Stomach (tissue), 4 donors: ENCODE measurements at regions not wholly inside any gene's neighbourhood (a gene's known extent, or its start where the extent isn't known, plus 50 kb on each side); places are given as distances from the start of the nearest gene placed in this dataset.
"Not testable (repeated sequence)": the region's sequence is repeated elsewhere in the genome, so short reads cannot be mapped to it uniquely, and the experiment has no call there.

ENCODE experiments used
- EP300 ChIP-seq: sonication (generic); formaldehyde crosslinking; IDR thresholded peaks from one replicate; pipeline ENCODE4 v1.6.1; 2017; ENCODE audit warnings: antibody characterized with exemption
- POLR2A ChIP-seq, 4 donors: fragments of 450-650 bp; IDR thresholded peaks; one replicate each; pipeline ENCODE4 v1.6.1; 2016; ENCODE audit warnings: antibody characterized with exemption in 4 of 4, control low read depth in 2 of 4, mild to moderate bottlenecking in 1 of 4, moderate library complexity in 1 of 4
- POLR2AphosphoS5 ChIP-seq, 3 donors: sonication (generic); formaldehyde crosslinking; IDR thresholded peaks; one replicate each; pipeline ENCODE4 v1.6.1; 2016; ENCODE audit warnings: antibody characterized with exemption in 3 of 3
- TF ChIP-seq, protein P1 (sequence below), 7 experiments: fragments of 450-650 bp in 4 of 7; fragments of 200-600 bp in 3 of 7; sonication (generic) in 3 of 7; IDR thresholded peaks; one replicate each; pipeline ENCODE4 v1.5.1; 2016 to 2019; ENCODE audit warnings: antibody characterized with exemption in 7 of 7, control low read depth in 2 of 7, mild to moderate bottlenecking in 1 of 7

DNA sequence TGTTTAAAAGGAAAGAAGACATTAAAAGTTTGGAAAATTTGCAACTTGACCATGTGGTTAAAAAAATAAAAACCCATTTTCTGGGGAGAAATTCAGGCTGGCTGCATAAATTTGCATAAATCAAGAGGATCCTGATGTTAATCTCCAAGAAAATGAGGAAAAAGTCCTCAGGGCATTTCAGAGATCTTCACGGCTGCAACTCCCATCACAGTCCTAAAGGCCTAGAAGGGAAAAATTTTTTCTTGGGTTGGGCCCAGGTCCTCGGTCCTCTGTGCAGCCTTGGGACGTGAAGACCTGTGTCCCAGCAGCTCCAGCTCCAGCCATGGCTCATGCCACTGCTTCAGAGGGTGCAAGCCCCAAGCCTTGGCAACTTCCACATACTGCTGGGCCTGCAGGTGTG, 84.8 kb upstream of the C1QTNF3 start:
- TF ChIP-seq, protein P1, sequence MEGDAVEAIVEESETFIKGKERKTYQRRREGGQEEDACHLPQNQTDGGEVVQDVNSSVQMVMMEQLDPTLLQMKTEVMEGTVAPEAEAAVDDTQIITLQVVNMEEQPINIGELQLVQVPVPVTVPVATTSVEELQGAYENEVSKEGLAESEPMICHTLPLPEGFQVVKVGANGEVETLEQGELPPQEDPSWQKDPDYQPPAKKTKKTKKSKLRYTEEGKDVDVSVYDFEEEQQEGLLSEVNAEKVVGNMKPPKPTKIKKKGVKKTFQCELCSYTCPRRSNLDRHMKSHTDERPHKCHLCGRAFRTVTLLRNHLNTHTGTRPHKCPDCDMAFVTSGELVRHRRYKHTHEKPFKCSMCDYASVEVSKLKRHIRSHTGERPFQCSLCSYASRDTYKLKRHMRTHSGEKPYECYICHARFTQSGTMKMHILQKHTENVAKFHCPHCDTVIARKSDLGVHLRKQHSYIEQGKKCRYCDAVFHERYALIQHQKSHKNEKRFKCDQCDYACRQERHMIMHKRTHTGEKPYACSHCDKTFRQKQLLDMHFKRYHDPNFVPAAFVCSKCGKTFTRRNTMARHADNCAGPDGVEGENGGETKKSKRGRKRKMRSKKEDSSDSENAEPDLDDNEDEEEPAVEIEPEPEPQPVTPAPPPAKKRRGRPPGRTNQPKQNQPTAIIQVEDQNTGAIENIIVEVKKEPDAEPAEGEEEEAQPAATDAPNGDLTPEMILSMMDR (IDR thresholded peaks at IDR 0.05): not testable (repeated sequence)
- TF ChIP-seq POLR2AphosphoS5 (IDR thresholded peaks at IDR 0.05); POLR2A (IDR thresholded peaks at IDR 0.05); EP300: not testable (repeated sequence)
